ENCODE measurements at regions not wholly inside any gene's neighbourhood (a gene's known extent, or its start where the extent isn't known, plus 50 kb on each side); places are given as distances from the start of the nearest gene placed in this dataset.

DNA sequence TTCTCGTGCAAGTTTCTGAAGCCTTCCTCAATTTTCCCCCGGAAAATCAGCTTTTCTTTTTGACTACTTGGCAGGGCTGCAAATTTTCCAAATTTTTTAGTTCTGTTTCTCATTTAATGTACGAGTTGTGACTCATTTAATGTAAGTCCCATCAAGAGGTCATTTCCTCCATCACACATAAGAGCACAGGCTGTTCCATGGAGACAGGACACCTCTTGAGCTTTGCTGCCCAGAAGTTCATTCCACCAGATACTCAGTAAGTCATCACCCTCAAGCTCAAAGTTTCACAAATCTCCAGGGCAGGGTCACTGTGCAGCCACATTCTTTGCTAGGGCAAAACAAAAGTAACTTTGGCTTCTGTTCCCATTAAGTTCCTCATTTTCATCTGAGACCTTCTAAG is 101.5 kb upstream of the TEKT4 start:
- TF ChIP-seq SIN3A (IDR thresholded peaks at IDR 0.05; ENCODE audit: borderline replicate concordance, insufficient read depth, low read length) (no peak), TAF1 (IDR thresholded peaks at IDR 0.05; ENCODE audit: borderline replicate concordance, insufficient read depth, low read length) (no peak), POLR2AphosphoS5 (IDR thresholded peaks at IDR 0.05; ENCODE audit: low read depth, low read length) (no peak), FOXP2 (optimal IDR thresholded peaks at IDR 0.05; ENCODE audit: borderline replicate concordance, extremely low read depth, extremely low read length, insufficient read depth) (no peak)
- TF ChIP-seq, protein P1, sequence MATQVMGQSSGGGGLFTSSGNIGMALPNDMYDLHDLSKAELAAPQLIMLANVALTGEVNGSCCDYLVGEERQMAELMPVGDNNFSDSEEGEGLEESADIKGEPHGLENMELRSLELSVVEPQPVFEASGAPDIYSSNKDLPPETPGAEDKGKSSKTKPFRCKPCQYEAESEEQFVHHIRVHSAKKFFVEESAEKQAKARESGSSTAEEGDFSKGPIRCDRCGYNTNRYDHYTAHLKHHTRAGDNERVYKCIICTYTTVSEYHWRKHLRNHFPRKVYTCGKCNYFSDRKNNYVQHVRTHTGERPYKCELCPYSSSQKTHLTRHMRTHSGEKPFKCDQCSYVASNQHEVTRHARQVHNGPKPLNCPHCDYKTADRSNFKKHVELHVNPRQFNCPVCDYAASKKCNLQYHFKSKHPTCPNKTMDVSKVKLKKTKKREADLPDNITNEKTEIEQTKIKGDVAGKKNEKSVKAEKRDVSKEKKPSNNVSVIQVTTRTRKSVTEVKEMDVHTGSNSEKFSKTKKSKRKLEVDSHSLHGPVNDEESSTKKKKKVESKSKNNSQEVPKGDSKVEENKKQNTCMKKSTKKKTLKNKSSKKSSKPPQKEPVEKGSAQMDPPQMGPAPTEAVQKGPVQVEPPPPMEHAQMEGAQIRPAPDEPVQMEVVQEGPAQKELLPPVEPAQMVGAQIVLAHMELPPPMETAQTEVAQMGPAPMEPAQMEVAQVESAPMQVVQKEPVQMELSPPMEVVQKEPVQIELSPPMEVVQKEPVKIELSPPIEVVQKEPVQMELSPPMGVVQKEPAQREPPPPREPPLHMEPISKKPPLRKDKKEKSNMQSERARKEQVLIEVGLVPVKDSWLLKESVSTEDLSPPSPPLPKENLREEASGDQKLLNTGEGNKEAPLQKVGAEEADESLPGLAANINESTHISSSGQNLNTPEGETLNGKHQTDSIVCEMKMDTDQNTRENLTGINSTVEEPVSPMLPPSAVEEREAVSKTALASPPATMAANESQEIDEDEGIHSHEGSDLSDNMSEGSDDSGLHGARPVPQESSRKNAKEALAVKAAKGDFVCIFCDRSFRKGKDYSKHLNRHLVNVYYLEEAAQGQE (IDR thresholded peaks at IDR 0.05; ENCODE audit: insufficient read depth in 1 of 2, low read depth in 2 of 2, low read length in 2 of 2), result no peak

- no peak for TF ChIP-seq FOXP2 (optimal IDR thresholded peaks at IDR 0.05; ENCODE audit: borderline replicate concordance, extremely low read depth, extremely low read length, insufficient read depth)
- TF ChIP-seq TAF1 (IDR thresholded peaks at IDR 0.05; ENCODE audit: borderline replicate concordance, insufficient read depth, low read length), result no peak
- TF ChIP-seq POLR2AphosphoS5 (IDR thresholded peaks at IDR 0.05; ENCODE audit: low read depth, low read length), result no peak
- TF ChIP-seq SIN3A (IDR thresholded peaks at IDR 0.05; ENCODE audit: borderline replicate concordance, insufficient read depth, low read length), result no peak
- TF ChIP-seq, protein P1 (IDR thresholded peaks at IDR 0.05; ENCODE audit: insufficient read depth in 1 of 2, low read depth in 2 of 2, low read length in 2 of 2), result no peak
These were observed 96.4 kb upstream of the TEKT4 start for GRCh38 chr2:94774851-94775250.

- TF ChIP-seq TAF1 (IDR thresholded peaks at IDR 0.05; ENCODE audit: borderline replicate concordance, insufficient read depth, low read length), result no peak
- TF ChIP-seq, protein P1 (IDR thresholded peaks at IDR 0.05; ENCODE audit: insufficient read depth in 1 of 2, low read depth in 2 of 2, low read length in 2 of 2), result no peak
- no peak for TF ChIP-seq FOXP2 (optimal IDR thresholded peaks at IDR 0.05; ENCODE audit: borderline replicate concordance, extremely low read depth, extremely low read length, insufficient read depth)
- no peak for TF ChIP-seq SIN3A (IDR thresholded peaks at IDR 0.05; ENCODE audit: borderline replicate concordance, insufficient read depth, low read length)
- TF ChIP-seq POLR2AphosphoS5 (IDR thresholded peaks at IDR 0.05; ENCODE audit: low read depth, low read length), result no peak
These were observed 95.2 kb upstream of the TEKT4 start for GRCh38 chr2:94776036-94776435.
